ENCODE measurements at regions not wholly inside any gene's neighbourhood (a gene's known extent, or its start where the extent isn't known, plus 50 kb on each side); places are given as distances from the start of the nearest gene placed in this dataset.
"Not testable (repeated sequence)": the region's sequence is repeated elsewhere in the genome, so short reads cannot be mapped to it uniquely, and the experiment has no call there.

- H3K4ac ChIP-seq (ENCODE audit: low read depth, low read length); CTCF ChIA-PET; H4K8ac ChIP-seq (ENCODE audit: low read depth in 2 of 2, low read length in 2 of 2); in situ Hi-C loops (cut with MboI; ENCODE audit: low sequenced_read_pairs); H2BK5ac ChIP-seq (ENCODE audit: low read depth, low read length, poor library complexity, severe bottlenecking); H3K4me3 ChIP-seq (ENCODE audit: insufficient read depth, low read depth, low read length); H2BK20ac ChIP-seq (ENCODE audit: low read depth, low read length); H3K18ac ChIP-seq (ENCODE audit: low read depth, low read length); POLR2A ChIA-PET (ENCODE audit: unreplicated experiment); H3K9me3 ChIP-seq (ENCODE audit: control insufficient read depth, insufficient read depth, low read length); H3K4me1 ChIP-seq (ENCODE audit: control insufficient read depth, insufficient read depth, low read length); H3K23ac ChIP-seq (ENCODE audit: low read depth, low read length); H3K9me1 ChIP-seq (ENCODE audit: insufficient read depth, low read length); H3K4me2 ChIP-seq (ENCODE audit: low read depth, low read length); H2BK120ac ChIP-seq (ENCODE audit: low read depth, low read length); H2AK9ac ChIP-seq (replicated peaks; ENCODE audit: low read depth, low read length, poor library complexity); H4K5ac ChIP-seq (ENCODE audit: low read depth, low read length); BruUV-seq (replicated peaks); intact Hi-C loops (cut with micrococcal nuclease); DNase-seq; H3K79me1 ChIP-seq (ENCODE audit: low read depth in 1 of 2, low read length in 2 of 2); H4K20me1 ChIP-seq (ENCODE audit: insufficient read depth, low read length); dilution Hi-C loops (cut with HindIII; ENCODE audit: low sequenced_read_pairs, unreplicated experiment); H3K27ac ChIP-seq (ENCODE audit: insufficient read depth, low read length); H3K56ac ChIP-seq (ENCODE audit: extremely low read depth, insufficient read depth, low read length); H2AFZ ChIP-seq (replicated peaks; ENCODE audit: low read length, poor library complexity); ATAC-seq (ENCODE audit: low read depth); H4K91ac ChIP-seq (ENCODE audit: insufficient read depth, low read depth, low read length); H3K14ac ChIP-seq (replicated peaks; ENCODE audit: low read depth, low read length); H3K27me3 ChIP-seq (ENCODE audit: control insufficient read depth, insufficient read depth, low read length); H2BK15ac ChIP-seq (ENCODE audit: low read depth, low read length); H2AK5ac ChIP-seq (ENCODE audit: low read depth, low read length); H3K9ac ChIP-seq (ENCODE audit: low read depth, low read length); H3K36me3 ChIP-seq (ENCODE audit: control insufficient read depth, insufficient read depth, low read length): not testable (repeated sequence)
- WGBS, 2 experiments (ENCODE audit: extremely low coverage in 2 of 2, insufficient read length in 1 of 2), result no CpG with 5 or more reads among the region's 6 CpGs
Observed at GRCh38 chr15:84516773-84517172, 84.0 kb upstream of the ZSCAN2 start.

- H3K4me2 ChIP-seq (ENCODE audit: low read depth, low read length); H3K14ac ChIP-seq (replicated peaks; ENCODE audit: low read depth, low read length); H4K8ac ChIP-seq (ENCODE audit: low read depth in 2 of 2, low read length in 2 of 2); H3K4me1 ChIP-seq (ENCODE audit: control insufficient read depth, insufficient read depth, low read length); CTCF ChIA-PET; H2BK15ac ChIP-seq (ENCODE audit: low read depth, low read length); H3K23ac ChIP-seq (ENCODE audit: low read depth, low read length); POLR2A ChIA-PET (ENCODE audit: unreplicated experiment); H2AFZ ChIP-seq (replicated peaks; ENCODE audit: low read length, poor library complexity); intact Hi-C loops (cut with micrococcal nuclease); H2AK9ac ChIP-seq (replicated peaks; ENCODE audit: low read depth, low read length, poor library complexity); H3K18ac ChIP-seq (ENCODE audit: low read depth, low read length); H3K79me1 ChIP-seq (ENCODE audit: low read depth in 1 of 2, low read length in 2 of 2); H3K9ac ChIP-seq (ENCODE audit: low read depth, low read length); H3K4me3 ChIP-seq (ENCODE audit: insufficient read depth, low read depth, low read length); H2BK5ac ChIP-seq (ENCODE audit: low read depth, low read length, poor library complexity, severe bottlenecking); dilution Hi-C loops (cut with HindIII; ENCODE audit: low sequenced_read_pairs, unreplicated experiment); in situ Hi-C loops (cut with MboI; ENCODE audit: low sequenced_read_pairs); H3K36me3 ChIP-seq (ENCODE audit: control insufficient read depth, insufficient read depth, low read length); H4K91ac ChIP-seq (ENCODE audit: insufficient read depth, low read depth, low read length); H4K20me1 ChIP-seq (ENCODE audit: insufficient read depth, low read length); H3K9me3 ChIP-seq (ENCODE audit: control insufficient read depth, insufficient read depth, low read length); H2AK5ac ChIP-seq (ENCODE audit: low read depth, low read length); H3K9me1 ChIP-seq (ENCODE audit: insufficient read depth, low read length); H3K56ac ChIP-seq (ENCODE audit: extremely low read depth, insufficient read depth, low read length); H4K5ac ChIP-seq (ENCODE audit: low read depth, low read length); BruUV-seq (replicated peaks); H3K27me3 ChIP-seq (ENCODE audit: control insufficient read depth, insufficient read depth, low read length); DNase-seq: not testable (repeated sequence)
- 0 out of 2 replicates have a peak overlapping the region, but pooled peaks have one; percentile 35 for H3K4ac ChIP-seq (ENCODE audit: low read depth, low read length)
- H3K27ac ChIP-seq (ENCODE audit: insufficient read depth, low read length), result peak overlapping the region; percentile 44; the same call in 1 of the 2 replicates
- 0 out of 2 replicates have a peak overlapping the region, but pooled peaks have one; percentile 34 for H2BK20ac ChIP-seq (ENCODE audit: low read depth, low read length)
- no CpG with 5 or more reads among the region's 2 CpGs for WGBS, 2 experiments (ENCODE audit: extremely low coverage in 2 of 2, insufficient read length in 1 of 2)
- H2BK120ac ChIP-seq (ENCODE audit: low read depth, low read length), result peak overlapping the region; percentile 46; the same call in 1 of the 2 replicates
- ATAC-seq (ENCODE audit: low read depth), result peak; percentile 99
Observed at GRCh38 chr15:84525491-84526344, 75.1 kb upstream of the ZSCAN2 start.

All from IMR-90 (cell line).